ENCODE measurements at regions not wholly inside any gene's neighbourhood (a gene's known extent, or its start where the extent isn't known, plus 50 kb on each side); places are given as distances from the start of the nearest gene placed in this dataset.

DNA sequence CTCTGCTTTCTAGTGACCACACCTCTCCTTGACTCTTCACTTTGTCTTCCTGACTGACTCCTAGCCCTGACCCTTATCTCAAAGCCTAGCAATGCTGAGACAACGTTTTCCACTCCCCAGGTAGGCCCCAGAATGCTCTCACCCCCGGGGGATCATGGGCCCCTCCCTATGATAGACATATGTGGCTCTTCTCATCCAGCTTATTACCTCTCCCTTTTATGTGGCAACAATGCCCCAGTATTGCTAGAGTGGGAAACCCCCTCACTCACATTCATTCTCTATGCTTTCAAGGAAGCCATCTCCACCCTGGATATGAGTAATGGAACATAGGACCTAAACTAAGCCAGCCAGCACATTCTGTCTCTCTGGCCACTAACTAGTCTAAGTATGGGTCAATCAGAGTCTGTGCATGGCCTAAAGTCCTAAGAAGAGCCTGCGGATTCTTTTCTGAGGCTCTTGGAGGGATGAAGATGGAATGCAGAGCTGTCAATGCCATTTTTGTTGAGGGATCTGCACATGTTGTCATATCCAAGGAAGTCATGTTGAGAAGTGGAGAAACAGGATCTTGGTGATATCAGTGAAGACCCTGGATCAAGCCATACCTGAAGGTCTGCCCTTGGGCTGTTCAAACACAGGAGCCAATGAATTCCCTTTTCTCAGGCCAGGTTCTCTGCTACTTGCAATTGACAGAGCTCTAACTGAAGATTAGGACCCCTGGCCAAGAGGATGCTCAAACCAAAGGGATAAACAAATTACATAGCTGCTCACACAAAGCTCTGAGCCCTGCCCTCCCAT lies 79.8 kb upstream of the GRK3 start:
- H2BK120ac ChIP-seq (ENCODE audit: low read depth, low read length): no peak overlapping the region

DNA sequence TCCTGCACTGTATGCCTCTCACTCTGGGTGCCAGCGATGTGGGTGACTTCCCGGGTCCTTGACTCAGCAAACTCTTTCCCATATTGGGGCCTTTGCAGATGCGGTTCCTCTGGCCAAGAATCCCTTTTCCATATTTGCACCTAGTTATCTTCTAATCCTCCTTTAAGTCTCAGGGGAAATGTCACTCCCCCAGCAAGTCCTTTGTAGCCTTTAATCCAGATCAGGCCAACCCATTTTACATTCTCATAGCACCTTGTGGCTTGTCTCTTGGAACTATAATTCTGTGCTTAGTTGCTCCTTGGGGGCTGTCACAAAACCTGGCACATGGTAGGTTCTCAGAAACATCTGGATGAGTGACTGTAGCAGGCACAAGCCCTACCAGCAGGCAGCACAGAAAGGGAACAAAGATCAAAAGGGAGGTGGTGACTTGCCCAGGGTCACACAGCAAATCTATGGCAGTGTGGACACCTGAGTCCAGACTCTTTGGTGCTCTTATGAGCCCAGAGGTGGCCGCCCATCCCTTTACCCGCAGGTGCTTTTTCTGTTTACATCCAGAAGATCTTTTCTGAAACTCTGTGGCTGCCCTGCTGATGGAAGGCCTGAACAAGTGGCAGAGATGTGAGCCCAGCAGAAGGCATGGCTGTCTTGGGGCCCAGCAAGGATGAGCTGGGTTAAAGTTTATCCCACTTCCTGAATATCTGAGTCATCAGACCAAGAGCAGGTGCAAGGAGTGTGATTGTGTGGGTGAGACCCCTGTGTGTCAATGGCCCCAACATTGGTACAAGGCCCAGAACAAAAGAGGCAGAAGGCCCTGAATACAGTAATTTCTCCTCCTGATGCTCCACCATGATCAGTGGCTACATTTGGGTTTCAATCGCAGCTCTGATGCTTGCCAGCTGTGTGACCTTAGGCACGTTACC lies 78.6 kb upstream of the GRK3 start:
- DNase-seq: no peak
- Histone ChIP-seq H2BK15ac (ENCODE audit: low read depth, poor library complexity, severe bottlenecking) (no peak overlapping the region), H3K9ac (ENCODE audit: low read length) (no peak overlapping the region), H3K14ac (ENCODE audit: low read length in 2 of 2) (no peak overlapping the region), H4K8ac (ENCODE audit: low read length) (no peak overlapping the region), H3K18ac (ENCODE audit: low read depth in 1 of 2, low read length in 2 of 2) (no peak overlapping the region), H3K4ac (ENCODE audit: low read depth in 1 of 2, low read length in 2 of 2) (no peak overlapping the region), H2AK5ac (ENCODE audit: low read length, severe bottlenecking) (no peak overlapping the region), H3K4me1 (ENCODE audit: control insufficient read depth, insufficient read depth, low read depth, low read length) (peaks cover 17% of the 10 kb centered on the region), H3K9me3 (ENCODE audit: control insufficient read depth, low read length) (no peaks in the 10 kb centered on the region), H3K23ac (ENCODE audit: low read length in 2 of 2) (no peak overlapping the region), H4K91ac (ENCODE audit: low read length) (no peak overlapping the region), H3K79me1 (replicated peaks; ENCODE audit: low read length, poor library complexity, severe bottlenecking) (no peaks in the 10 kb centered on the region), H2BK5ac (ENCODE audit: low read depth, low read length, poor library complexity, severe bottlenecking) (no peak overlapping the region), H2BK12ac (ENCODE audit: low read length in 2 of 2) (no peak overlapping the region), H3K27ac (ENCODE audit: low read length, poor library complexity, severe bottlenecking) (no peak overlapping the region), H3K4me3 (ENCODE audit: insufficient read depth in 1 of 2, low read depth in 1 of 2, low read length in 2 of 2) (no peak overlapping the region), H2BK120ac (ENCODE audit: low read depth, low read length) (no peak overlapping the region), H3K36me3 (ENCODE audit: control insufficient read depth in 1 of 2, insufficient read depth in 2 of 2, low read depth in 1 of 2, low read length in 2 of 2) (peaks cover 7 to 36% of the 10 kb centered on the region in 2 experiments), H3K27me3 (ENCODE audit: control insufficient read depth in 1 of 2, insufficient read depth in 1 of 2, low read length in 2 of 2) (peaks cover 0 to 29% of the 10 kb centered on the region in 2 experiments), H3K4me2 (ENCODE audit: low read length, poor library complexity, severe bottlenecking) (no peak overlapping the region), H2AFZ (ENCODE audit: low read depth, low read length) (no peak overlapping the region)
- 93% methylated on average over 6 of the region's 7 CpGs for WGBS

More for the DNA sequence above, 79.8 kb upstream of the GRK3 start:
- Histone ChIP-seq H3K9me3 (ENCODE audit: control insufficient read depth, low read length) (no peaks in the 10 kb centered on the region), H3K14ac (ENCODE audit: low read length in 2 of 2) (no peak overlapping the region), H3K4me2 (ENCODE audit: low read length, poor library complexity, severe bottlenecking) (no peak overlapping the region), H3K27ac (ENCODE audit: low read length, poor library complexity, severe bottlenecking) (no peak overlapping the region), H3K9ac (ENCODE audit: low read length) (no peak overlapping the region), H3K4me1 (ENCODE audit: control insufficient read depth, insufficient read depth, low read depth, low read length) (peaks cover 17% of the 10 kb centered on the region), H2BK5ac (ENCODE audit: low read depth, low read length, poor library complexity, severe bottlenecking) (no peak overlapping the region), H4K91ac (ENCODE audit: low read length) (no peak overlapping the region), H2BK12ac (ENCODE audit: low read length in 2 of 2) (no peak overlapping the region), H2AFZ (ENCODE audit: low read depth, low read length) (no peak overlapping the region), H2BK15ac (ENCODE audit: low read depth, poor library complexity, severe bottlenecking) (no peak overlapping the region), H2AK5ac (ENCODE audit: low read length, severe bottlenecking) (no peak overlapping the region), H3K4me3 (ENCODE audit: insufficient read depth in 1 of 2, low read depth in 1 of 2, low read length in 2 of 2) (no peak overlapping the region), H3K27me3 (ENCODE audit: control insufficient read depth in 1 of 2, insufficient read depth in 1 of 2, low read length in 2 of 2) (peaks cover 0 to 18% of the 10 kb centered on the region in 2 experiments), H4K8ac (ENCODE audit: low read length) (no peak overlapping the region), H3K79me1 (replicated peaks; ENCODE audit: low read length, poor library complexity, severe bottlenecking) (no peaks in the 10 kb centered on the region), H3K36me3 (ENCODE audit: control insufficient read depth in 1 of 2, insufficient read depth in 2 of 2, low read depth in 1 of 2, low read length in 2 of 2) (peaks cover 7 to 27% of the 10 kb centered on the region in 2 experiments), H3K18ac (ENCODE audit: low read depth in 1 of 2, low read length in 2 of 2) (no peak overlapping the region), H3K23ac (ENCODE audit: low read length in 2 of 2) (no peak overlapping the region), H3K4ac (ENCODE audit: low read depth in 1 of 2, low read length in 2 of 2) (no peak overlapping the region)
- 89% methylated on average over 3 of the region's 3 CpGs for WGBS
- no peak for DNase-seq

GRCh38 chr22:25487508-25487907 lies 77.0 kb upstream of the GRK3 start:
- WGBS: 99% methylated on average over 6 of the region's 6 CpGs
- DNase-seq: no peak
- H2BK120ac ChIP-seq (ENCODE audit: low read depth, low read length): no peak overlapping the region
- no peak overlapping the region for H3K9ac ChIP-seq (ENCODE audit: low read length)
- no peak overlapping the region for H4K8ac ChIP-seq (ENCODE audit: low read length)
- no peaks in the 10 kb centered on the region for H3K79me1 ChIP-seq (replicated peaks; ENCODE audit: low read length, poor library complexity, severe bottlenecking)
- H2AFZ ChIP-seq (ENCODE audit: low read depth, low read length): no peak overlapping the region
- H3K27ac ChIP-seq (ENCODE audit: low read length, poor library complexity, severe bottlenecking): no peak overlapping the region
- no peak overlapping the region for H3K23ac ChIP-seq (ENCODE audit: low read length in 2 of 2)
- peaks cover 7 to 26% of the 10 kb centered on the region in 2 experiments for H3K36me3 ChIP-seq (ENCODE audit: control insufficient read depth in 1 of 2, insufficient read depth in 2 of 2, low read depth in 1 of 2, low read length in 2 of 2)
- H3K27me3 ChIP-seq (ENCODE audit: control insufficient read depth in 1 of 2, insufficient read depth in 1 of 2, low read length in 2 of 2): peaks cover 0 to 37% of the 10 kb centered on the region in 2 experiments
- no peaks in the 10 kb centered on the region for H3K9me3 ChIP-seq (ENCODE audit: control insufficient read depth, low read length)
- no peak overlapping the region for H3K18ac ChIP-seq (ENCODE audit: low read depth in 1 of 2, low read length in 2 of 2)
- H2BK12ac ChIP-seq (ENCODE audit: low read length in 2 of 2): no peak overlapping the region
- no peak overlapping the region for H3K14ac ChIP-seq (ENCODE audit: low read length in 2 of 2)
- H2BK15ac ChIP-seq (ENCODE audit: low read depth, poor library complexity, severe bottlenecking): no peak overlapping the region
- no peak overlapping the region for H4K91ac ChIP-seq (ENCODE audit: low read length)
- no peak overlapping the region for H2BK5ac ChIP-seq (ENCODE audit: low read depth, low read length, poor library complexity, severe bottlenecking)
- H3K4me1 ChIP-seq (ENCODE audit: control insufficient read depth, insufficient read depth, low read depth, low read length): peaks cover 17% of the 10 kb centered on the region
- no peak overlapping the region for H3K4me2 ChIP-seq (ENCODE audit: low read length, poor library complexity, severe bottlenecking)
- H3K4ac ChIP-seq (ENCODE audit: low read depth in 1 of 2, low read length in 2 of 2): no peak overlapping the region
- no peak overlapping the region for H2AK5ac ChIP-seq (ENCODE audit: low read length, severe bottlenecking)
- no peak overlapping the region for H3K4me3 ChIP-seq (ENCODE audit: insufficient read depth in 1 of 2, low read depth in 1 of 2, low read length in 2 of 2)
